Keratinocyte (primary cell): ENCODE measurements at regions not wholly inside any gene's neighbourhood (a gene's known extent, or its start where the extent isn't known, plus 50 kb on each side); places are given as distances from the start of the nearest gene placed in this dataset.

Experiments
- DNase-seq: peaks from one replicate; pipeline ENCODE4 v3.0.0-alpha.2; 2011; ENCODE audit warnings: low read depth, missing footprints, low spot score
- FAIRE-seq: peaks from 2 replicates; lab custom pipeline; 2011; peaks lifted over from hg19 to GRCh38; lab: Jason Lieb, UNC
- H2AFZ ChIP-seq: 2 replicates; pipeline ENCODE4 v1.6.0; 2012; ENCODE audit warnings: low read length, control low read depth, inconsistent platforms; ENCODE audit not compliant: control insufficient read depth
- H3K27ac ChIP-seq: 2 replicates; pipeline ENCODE4 v1.5.1; 2011; ENCODE audit warnings: low read length; ENCODE audit not compliant: control insufficient read depth, insufficient read depth
- H3K27me3 ChIP-seq: 3 replicates; pipeline ENCODE4 v1.6.0; 2011; ENCODE audit warnings: low read length; ENCODE audit not compliant: control insufficient read depth, insufficient read depth; ENCODE audit errors: extremely low read depth
- H3K36me3 ChIP-seq, 2 experiments: 2 replicates in 1 of 2; 3 replicates in 1 of 2; pipeline ENCODE4 v1.5.1; 2011; ENCODE audit warnings: low read length in 2 of 2, mild to moderate bottlenecking in 1 of 2; ENCODE audit not compliant: control insufficient read depth in 2 of 2, insufficient read depth in 2 of 2; ENCODE audit errors: extremely low read depth in 1 of 2
- H3K4me1 ChIP-seq: 3 replicates; pipeline ENCODE4 v1.5.1; 2011; ENCODE audit warnings: low read length; ENCODE audit not compliant: control insufficient read depth, insufficient read depth; ENCODE audit errors: extremely low read depth
- H3K4me2 ChIP-seq: 3 replicates; pipeline ENCODE4 v1.6.0; 2011; ENCODE audit warnings: low read depth, low read length; ENCODE audit not compliant: control insufficient read depth, insufficient read depth; ENCODE audit errors: extremely low read depth
- H3K4me3 ChIP-seq, 3 experiments: fragments of 200-600 bp in 1 of 3; sonication (generic) in 1 of 3; 2 replicates in 2 of 3; 3 replicates in 1 of 3; pipeline ENCODE4 v1.5.1; 2011 to 2016; ENCODE audit warnings: low read length in 3 of 3, mild to moderate bottlenecking in 3 of 3, control low read depth in 2 of 3, inconsistent platforms in 1 of 3, low read depth in 1 of 3, mixed read lengths in 1 of 3, mixed run types in 1 of 3, moderate library complexity in 1 of 3; ENCODE audit not compliant: control insufficient read depth in 2 of 3, insufficient read depth in 2 of 3; ENCODE audit errors: extremely low read depth in 1 of 3
- H3K79me2 ChIP-seq: 2 replicates; pipeline ENCODE4 v1.6.0; 2012; ENCODE audit warnings: low read length; ENCODE audit not compliant: control insufficient read depth, insufficient read depth
- H3K9ac ChIP-seq: 3 replicates; pipeline ENCODE4 v1.6.0; 2011; ENCODE audit warnings: low read length; ENCODE audit not compliant: control insufficient read depth, insufficient read depth; ENCODE audit errors: extremely low read depth
- H3K9me1 ChIP-seq: 3 replicates; pipeline ENCODE4 v1.6.0; 2011; ENCODE audit warnings: low read length; ENCODE audit not compliant: control insufficient read depth, insufficient read depth; ENCODE audit errors: extremely low read depth
- H3K9me3 ChIP-seq: 2 replicates; pipeline ENCODE4 v1.5.1; 2012; ENCODE audit warnings: low read depth, low read length; ENCODE audit not compliant: control insufficient read depth
- H4K20me1 ChIP-seq: 3 replicates; pipeline ENCODE4 v1.6.0; 2011; ENCODE audit warnings: low read length; ENCODE audit not compliant: control insufficient read depth, insufficient read depth; ENCODE audit errors: extremely low read depth
- EZH2 ChIP-seq: IDR thresholded peaks from one replicate; pipeline ENCODE4 v1.6.1; 2012; ENCODE audit warnings: inconsistent platforms, mild to moderate bottlenecking, low read length, moderate library complexity
- dilution Hi-C: fragments of 300-500 bp; cut with MboI; formaldehyde crosslinking; loops from one replicate; pipeline ENCODE4 v1.7.0; 2020; ENCODE audit warnings: low sequenced_read_pairs; ENCODE audit not compliant: extremely low pct_ligation_motif_present
- TF ChIP-seq, protein P1 (sequence below), 3 experiments: IDR thresholded peaks in 1 of 3; conservative IDR thresholded peaks in 1 of 3; optimal IDR thresholded peaks in 1 of 3; 2 replicates in 2 of 3; 3 replicates in 1 of 3; pipeline versions ENCODE3 to v1.5.1; 2011; ENCODE audit warnings: low read length in 3 of 3, mild to moderate bottlenecking in 3 of 3, moderate library complexity in 2 of 3, control low read depth in 1 of 3, inconsistent platforms in 1 of 3; ENCODE audit not compliant: insufficient read depth in 2 of 3; ENCODE audit errors: extremely low read depth in 1 of 3

DNA sequence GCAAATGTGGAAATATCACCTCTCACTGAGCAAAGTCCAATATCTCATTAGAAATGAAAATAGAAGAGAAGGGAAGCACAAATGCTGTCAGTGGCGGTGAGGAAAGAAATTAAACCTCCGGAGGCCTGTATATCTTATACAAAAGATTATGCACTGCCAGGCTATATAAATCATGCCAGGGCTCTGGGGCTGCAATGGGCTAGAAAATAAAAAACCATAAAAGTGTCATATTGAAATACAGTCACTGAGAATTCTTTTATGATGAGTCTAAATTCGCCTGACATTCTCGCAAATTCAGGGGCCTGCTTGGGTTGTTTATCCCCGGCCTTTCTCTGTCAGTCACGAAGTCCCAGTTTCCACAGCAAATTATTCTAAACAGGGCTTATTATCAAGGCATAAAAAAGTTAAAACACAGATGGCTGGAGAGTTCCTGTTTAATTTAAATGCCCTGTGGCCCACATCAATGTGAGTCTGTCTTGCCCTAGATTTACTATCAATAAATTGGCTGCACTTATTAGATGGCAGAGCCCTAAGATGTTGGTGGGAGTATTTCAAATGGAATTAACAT is 193.8 kb downstream of the SNX10 start:
- H3K9me3 ChIP-seq = no peaks in the 10 kb centered on the region
- H3K27ac ChIP-seq = no peak overlapping the region
- dilution Hi-C loops = no loop called here
- H3K4me2 ChIP-seq = no peak overlapping the region
- no peaks in the 10 kb centered on the region for H3K9me1 ChIP-seq
- no peak overlapping the region for H3K4me3 ChIP-seq
- H2AFZ ChIP-seq = no peak overlapping the region
- no peaks in the 10 kb centered on the region for H3K36me3 ChIP-seq
- no peak for DNase-seq
- no peaks in the 10 kb centered on the region for H3K79me2 ChIP-seq
- peaks cover 3% of the 10 kb centered on the region for H3K4me1 ChIP-seq
- H3K9ac ChIP-seq = no peak overlapping the region
- TF ChIP-seq EZH2 = no peak
- TF ChIP-seq, protein P1, sequence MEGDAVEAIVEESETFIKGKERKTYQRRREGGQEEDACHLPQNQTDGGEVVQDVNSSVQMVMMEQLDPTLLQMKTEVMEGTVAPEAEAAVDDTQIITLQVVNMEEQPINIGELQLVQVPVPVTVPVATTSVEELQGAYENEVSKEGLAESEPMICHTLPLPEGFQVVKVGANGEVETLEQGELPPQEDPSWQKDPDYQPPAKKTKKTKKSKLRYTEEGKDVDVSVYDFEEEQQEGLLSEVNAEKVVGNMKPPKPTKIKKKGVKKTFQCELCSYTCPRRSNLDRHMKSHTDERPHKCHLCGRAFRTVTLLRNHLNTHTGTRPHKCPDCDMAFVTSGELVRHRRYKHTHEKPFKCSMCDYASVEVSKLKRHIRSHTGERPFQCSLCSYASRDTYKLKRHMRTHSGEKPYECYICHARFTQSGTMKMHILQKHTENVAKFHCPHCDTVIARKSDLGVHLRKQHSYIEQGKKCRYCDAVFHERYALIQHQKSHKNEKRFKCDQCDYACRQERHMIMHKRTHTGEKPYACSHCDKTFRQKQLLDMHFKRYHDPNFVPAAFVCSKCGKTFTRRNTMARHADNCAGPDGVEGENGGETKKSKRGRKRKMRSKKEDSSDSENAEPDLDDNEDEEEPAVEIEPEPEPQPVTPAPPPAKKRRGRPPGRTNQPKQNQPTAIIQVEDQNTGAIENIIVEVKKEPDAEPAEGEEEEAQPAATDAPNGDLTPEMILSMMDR (optimal IDR thresholded peaks at IDR 0.05 in 1 of 3, IDR thresholded peaks at IDR 0.05 in 1 of 3, conservative IDR thresholded peaks at IDR 0.05 in 1 of 3; ENCODE audit: extremely low read depth in 1 of 3, insufficient read depth in 2 of 3, low read length in 3 of 3) = no peak
- no peaks in the 10 kb centered on the region for H3K27me3 ChIP-seq
- FAIRE-seq = no peak
- H4K20me1 ChIP-seq = no peaks in the 10 kb centered on the region

DNA sequence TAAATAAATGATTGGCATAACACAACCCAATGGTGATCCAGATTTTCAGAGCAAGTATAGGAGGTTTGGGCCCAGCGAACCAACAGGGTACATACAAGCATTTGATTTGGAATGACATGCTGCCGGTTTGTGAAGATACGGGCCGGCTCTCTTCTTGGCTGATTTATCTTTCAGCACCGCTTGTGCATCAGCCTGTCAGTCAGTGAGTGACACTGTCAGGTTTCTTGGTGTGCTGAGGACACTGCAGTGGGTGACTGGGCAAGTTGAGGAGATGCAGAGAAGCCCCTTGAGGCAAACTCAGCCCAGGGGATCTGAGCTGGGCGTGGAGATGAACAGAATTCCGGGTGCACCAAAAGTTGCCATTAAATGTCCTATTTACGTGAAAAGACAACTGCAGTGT is 194.5 kb downstream of the SNX10 start:
- no peaks in the 10 kb centered on the region for H3K9me3 ChIP-seq
- H3K4me2 ChIP-seq = no peak overlapping the region
- H3K4me3 ChIP-seq = no peak overlapping the region
- H3K27ac ChIP-seq = no peak overlapping the region
- TF ChIP-seq, protein P1 (optimal IDR thresholded peaks at IDR 0.05 in 1 of 3, IDR thresholded peaks at IDR 0.05 in 1 of 3, conservative IDR thresholded peaks at IDR 0.05 in 1 of 3; ENCODE audit: extremely low read depth in 1 of 3, insufficient read depth in 2 of 3, low read length in 3 of 3) = no peak
- no peak for TF ChIP-seq EZH2
- dilution Hi-C loops = no loop called here
- no peaks in the 10 kb centered on the region for H3K9me1 ChIP-seq
- no peaks in the 10 kb centered on the region for H3K36me3 ChIP-seq
- no peak for DNase-seq
- no peaks in the 10 kb centered on the region for H3K79me2 ChIP-seq
- H3K9ac ChIP-seq = no peak overlapping the region
- H2AFZ ChIP-seq = no peak overlapping the region
- H3K27me3 ChIP-seq = no peaks in the 10 kb centered on the region
- peaks cover 10% of the 10 kb centered on the region for H3K4me1 ChIP-seq
- H4K20me1 ChIP-seq = no peaks in the 10 kb centered on the region
- no peak for FAIRE-seq
